Activated CD8-positive, alpha-beta memory T cell treated with anti-CD3 and anti-CD28 coated beads for 24 hours (primary cell): ENCODE measurements at regions not wholly inside any gene's neighbourhood (a gene's known extent, or its start where the extent isn't known, plus 50 kb on each side); places are given as distances from the start of the nearest gene placed in this dataset.
"Not testable (repeated sequence)": the region's sequence is repeated elsewhere in the genome, so short reads cannot be mapped to it uniquely, and the experiment has no call there.

Experiments used
- DNase-seq: peaks from one replicate; pipeline ENCODE4 v3.0.0-alpha.2; 2020

GRCh38 chr10:78464118-78464855 is 430.6 kb downstream of the RPS24 start:
- DNase-seq: peak; percentile 37

GRCh38 chr10:78464856-78465267 is 431.2 kb downstream of the RPS24 start:
- DNase-seq: peak; percentile 19

GRCh38 chr10:78465431-78465830 is 431.8 kb downstream of the RPS24 start:
- DNase-seq: peak; percentile 21

- DNase-seq: peak; percentile 19
Measured at GRCh38 chr10:78467496-78468106, 433.9 kb downstream of the RPS24 start.

- not testable (repeated sequence) for DNase-seq
Measured at GRCh38 chr10:78468731-78469130, 435.1 kb downstream of the RPS24 start.

GRCh38 chr10:78470267-78471103 is 436.8 kb downstream of the RPS24 start:
- DNase-seq: peak; percentile 35

GRCh38 chr10:78471326-78471722 is 437.7 kb downstream of the RPS24 start:
- peak; percentile 26 for DNase-seq

- DNase-seq: peak; percentile 35
Measured at GRCh38 chr10:78471723-78472550, 438.3 kb downstream of the RPS24 start.

- DNase-seq: peak; percentile 11
Measured at GRCh38 chr10:78472551-78472890, 438.9 kb downstream of the RPS24 start.

GRCh38 chr10:78473006-78473405 is 439.3 kb downstream of the RPS24 start:
- DNase-seq: peak; percentile 17

GRCh38 chr10:78474743-78475142 is 441.1 kb downstream of the RPS24 start:
- DNase-seq: peak; percentile 42

GRCh38 chr10:78475437-78475836 is 441.8 kb downstream of the RPS24 start:
- DNase-seq: peak; percentile 28

GRCh38 chr10:78476156-78476555 is 442.5 kb downstream of the RPS24 start:
- no peak for DNase-seq

- no peak for DNase-seq
Measured at GRCh38 chr10:78476844-78477243, 443.2 kb downstream of the RPS24 start.

GRCh38 chr10:78478919-78479318 is 445.3 kb downstream of the RPS24 start:
- DNase-seq: no peak

- no peak for DNase-seq
Measured at GRCh38 chr10:78479467-78479866, 445.8 kb downstream of the RPS24 start.

- DNase-seq: no peak
Measured at GRCh38 chr10:78481842-78482241, 448.2 kb downstream of the RPS24 start.

GRCh38 chr10:78483641-78484040 is 450.0 kb downstream of the RPS24 start:
- DNase-seq: no peak

GRCh38 chr10:78489034-78489433 is 455.4 kb downstream of the RPS24 start:
- DNase-seq: no peak

GRCh38 chr10:78491812-78492211 is 458.1 kb downstream of the RPS24 start:
- DNase-seq: no peak

GRCh38 chr10:78492424-78492823 is 458.8 kb downstream of the RPS24 start:
- DNase-seq: no peak

- no peak for DNase-seq
Measured at GRCh38 chr10:78494179-78494578, 460.5 kb downstream of the RPS24 start.
